ENCODE measurements at regions not wholly inside any gene's neighbourhood (a gene's known extent, or its start where the extent isn't known, plus 50 kb on each side); places are given as distances from the start of the nearest gene placed in this dataset.
"Not testable (repeated sequence)": the region's sequence is repeated elsewhere in the genome, so short reads cannot be mapped to it uniquely, and the experiment has no call there.

- no peaks in the 10 kb centered on the region for H3K36me3 ChIP-seq
- no peaks in the 10 kb centered on the region for H3K4me1 ChIP-seq
- H3K4me3 ChIP-seq: no peak overlapping the region
- TF ChIP-seq POLR2A (IDR thresholded peaks at IDR 0.05) (no peak), EP300 (IDR thresholded peaks at IDR 0.05) (no peak), CTCF (IDR thresholded peaks at IDR 0.05) (no peak)
- H3K9me3 ChIP-seq: peaks cover 7% of the 10 kb centered on the region
- no peak overlapping the region for H3K27ac ChIP-seq
- DNase-seq (ENCODE audit: low spot score in 2 of 2): no peak
- H3K27me3 ChIP-seq: no peaks in the 10 kb centered on the region
- 91% methylated on average over 3 of the region's 3 CpGs for WGBS
Measured at GRCh38 chr2:80943487-80943886, 638.9 kb upstream of the LRRTM1 start.

GRCh38 chr2:80942766-80943165 is 638.2 kb upstream of the LRRTM1 start:
- H3K27me3 ChIP-seq: no peaks in the 10 kb centered on the region
- DNase-seq (ENCODE audit: low spot score in 2 of 2): no peak
- H3K9me3 ChIP-seq: peaks cover 7% of the 10 kb centered on the region
- H3K4me1 ChIP-seq: no peaks in the 10 kb centered on the region
- no peak overlapping the region for H3K4me3 ChIP-seq
- H3K27ac ChIP-seq: no peak overlapping the region
- TF ChIP-seq POLR2A (IDR thresholded peaks at IDR 0.05): no peak
- 71% methylated on average over 4 of the region's 4 CpGs for WGBS
- no peaks in the 10 kb centered on the region for H3K36me3 ChIP-seq

- Histone ChIP-seq H3K4me3 (no peak overlapping the region), H3K9me3 (peaks cover 12% of the 10 kb centered on the region), H3K27ac (no peak overlapping the region), H3K4me1 (no peaks in the 10 kb centered on the region), H3K27me3 (no peaks in the 10 kb centered on the region), H3K36me3 (no peaks in the 10 kb centered on the region)
- no peak for DNase-seq (ENCODE audit: low spot score in 2 of 2)
- 71% methylated on average over 3 of the region's 3 CpGs for WGBS
- TF ChIP-seq CTCF (IDR thresholded peaks at IDR 0.05): no peak
- no peak for TF ChIP-seq POLR2AphosphoS5 (IDR thresholded peaks at IDR 0.05)
- no peak for TF ChIP-seq EP300 (IDR thresholded peaks at IDR 0.05)
Measured at GRCh38 chr2:80938463-80938862, 633.9 kb upstream of the LRRTM1 start.

GRCh38 chr2:80931820-80932219 is 627.3 kb upstream of the LRRTM1 start:
- not testable (repeated sequence) for H3K4me1 ChIP-seq; H3K4me3 ChIP-seq; H3K27ac ChIP-seq; H3K36me3 ChIP-seq; DNase-seq (ENCODE audit: low spot score in 2 of 2); H3K27me3 ChIP-seq
- H3K9me3 ChIP-seq: peaks cover 18% of the 10 kb centered on the region
- 80% methylated on average over 6 of the region's 6 CpGs for WGBS

GRCh38 chr2:80930777-80931176 is 626.2 kb upstream of the LRRTM1 start:
- Histone ChIP-seq H3K4me1 (no peaks in the 10 kb centered on the region), H3K4me3 (no peak overlapping the region), H3K27me3 (no peaks in the 10 kb centered on the region), H3K27ac (no peak overlapping the region), H3K36me3 (no peaks in the 10 kb centered on the region), H3K9me3 (peaks cover 21% of the 10 kb centered on the region)
- DNase-seq (ENCODE audit: low spot score in 2 of 2): no peak
- WGBS: 96% methylated on average over 1 of the region's 1 CpG
- TF ChIP-seq EP300 (IDR thresholded peaks at IDR 0.05) (no peak), POLR2A (IDR thresholded peaks at IDR 0.05) (no peak), POLR2AphosphoS5 (IDR thresholded peaks at IDR 0.05) (no peak), CTCF (IDR thresholded peaks at IDR 0.05) (no peak)

- H3K36me3 ChIP-seq: no peaks in the 10 kb centered on the region
- 49% methylated on average over 4 of the region's 4 CpGs for WGBS
Measured at GRCh38 chr2:80926168-80926567, 621.6 kb upstream of the LRRTM1 start.

GRCh38 chr2:80896576-80896975 is 592.0 kb upstream of the LRRTM1 start:
- DNase-seq (ENCODE audit: low spot score in 2 of 2): no peak
- 58% methylated on average over 7 of the region's 7 CpGs for WGBS
- Histone ChIP-seq H3K4me1 (no peaks in the 10 kb centered on the region), H3K36me3 (no peaks in the 10 kb centered on the region), H3K9me3 (no peaks in the 10 kb centered on the region), H3K27ac (no peak overlapping the region), H3K27me3 (no peaks in the 10 kb centered on the region), H3K4me3 (no peak overlapping the region)
- TF ChIP-seq POLR2AphosphoS5 (IDR thresholded peaks at IDR 0.05) (no peak), CTCF (IDR thresholded peaks at IDR 0.05) (no peak), POLR2A (IDR thresholded peaks at IDR 0.05) (no peak)

More at GRCh38 chr2:80926168-80926567, 621.6 kb upstream of the LRRTM1 start:
- TF ChIP-seq POLR2AphosphoS5 (IDR thresholded peaks at IDR 0.05) (no peak), POLR2A (IDR thresholded peaks at IDR 0.05) (no peak)
- DNase-seq (ENCODE audit: low spot score in 2 of 2): no peak
- no peaks in the 10 kb centered on the region for H3K27me3 ChIP-seq
- peaks cover 20% of the 10 kb centered on the region for H3K9me3 ChIP-seq
- H3K4me3 ChIP-seq: no peak overlapping the region
- H3K4me1 ChIP-seq: no peaks in the 10 kb centered on the region
- no peak overlapping the region for H3K27ac ChIP-seq
